Amygdala (tissue), 56 donors: ENCODE measurements at regions not wholly inside any gene's neighbourhood (a gene's known extent, or its start where the extent isn't known, plus 50 kb on each side); places are given as distances from the start of the nearest gene placed in this dataset.
A peak's percentile ranks its signal among the peaks of the same experiment; 100 is the strongest.

Source experiments
- DNase-seq, 56 donors: peaks; one replicate each; lab custom pipeline; 2025; lab: John Stamatoyannopoulos, UW

DNA sequence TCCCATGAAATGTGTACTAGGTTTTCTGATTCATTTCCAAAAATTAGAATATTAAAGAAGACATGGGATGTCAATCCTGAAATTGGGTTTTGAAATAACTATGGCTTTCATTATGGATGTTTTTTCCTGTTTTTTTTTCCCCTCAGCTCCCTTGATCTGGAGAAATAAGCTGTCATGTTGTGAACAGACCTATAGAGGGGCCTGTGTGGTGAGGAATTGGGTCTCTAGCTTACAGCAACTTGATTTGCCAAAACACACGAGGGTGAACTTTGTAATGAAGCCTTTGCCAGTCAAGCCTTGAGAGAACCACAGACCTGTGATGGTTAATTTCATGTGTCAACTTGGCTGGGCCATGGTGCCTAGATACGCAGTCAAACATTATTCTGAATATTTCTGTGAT lies 2413.6 kb downstream of the PCDH7 start:
- DNase-seq = no peak

DNA sequence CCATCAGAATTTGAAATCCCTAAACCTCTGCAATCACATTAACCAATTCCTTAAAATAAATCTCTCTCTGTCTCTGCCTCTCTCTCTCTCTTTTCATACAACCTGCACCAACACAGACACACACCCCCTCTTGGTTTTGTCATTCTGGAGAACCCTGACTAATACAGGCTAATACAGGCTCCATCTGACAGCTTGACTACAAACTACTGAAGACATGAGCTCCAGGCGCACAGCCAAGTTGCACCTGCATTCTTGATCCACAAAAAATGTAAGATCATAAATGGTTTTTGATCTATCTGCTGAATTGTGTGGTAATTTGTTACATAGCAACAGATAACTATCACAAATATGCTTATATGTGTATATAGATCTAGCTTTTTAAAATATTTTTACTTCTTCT lies 2414.2 kb downstream of the PCDH7 start:
- peak in 8 of 56 donors; percentile 0 to 19 (median 8) for DNase-seq

DNA sequence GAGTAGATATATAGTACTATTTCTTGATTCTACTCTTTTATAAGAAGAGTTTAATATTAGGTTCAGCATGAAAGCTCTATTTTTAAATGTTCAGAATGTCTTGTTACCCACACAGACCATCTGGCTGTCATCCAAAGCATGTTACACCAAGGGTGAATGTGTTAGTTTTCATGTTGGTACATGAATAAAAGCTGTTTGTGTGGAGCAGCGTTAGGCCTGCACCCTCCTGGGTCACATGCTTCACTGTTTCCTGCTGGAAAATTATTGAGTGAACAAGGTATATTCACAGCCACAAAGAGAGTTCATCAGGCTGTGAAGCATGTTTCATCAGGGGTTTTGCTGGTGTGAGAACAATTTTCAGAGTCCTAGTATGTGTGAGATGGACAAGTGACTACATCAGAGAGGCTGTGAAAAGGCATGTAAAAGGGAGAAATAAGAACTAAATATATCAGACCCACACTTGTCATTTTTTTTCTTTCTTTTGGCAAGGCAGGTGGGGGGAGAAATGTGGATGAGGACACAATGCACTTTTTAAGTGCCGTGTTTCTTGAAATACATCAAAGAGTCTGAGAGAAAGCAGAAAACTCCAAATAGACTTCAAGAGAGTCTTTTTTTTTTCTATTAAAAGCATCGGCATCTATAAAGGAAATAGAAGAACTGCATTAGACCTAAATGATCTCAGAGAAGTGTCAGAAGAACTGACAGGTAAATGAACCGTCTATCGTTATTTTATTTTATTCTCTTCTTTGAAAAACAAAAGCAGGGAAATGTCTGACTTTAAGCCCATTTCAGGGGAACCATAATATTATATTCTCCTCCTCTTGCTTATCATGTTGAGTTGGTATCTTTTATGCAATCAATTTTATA lies 2429.7 kb downstream of the PCDH7 start:
- DNase-seq = peak in 1 of 56 donors; percentile 0

DNA sequence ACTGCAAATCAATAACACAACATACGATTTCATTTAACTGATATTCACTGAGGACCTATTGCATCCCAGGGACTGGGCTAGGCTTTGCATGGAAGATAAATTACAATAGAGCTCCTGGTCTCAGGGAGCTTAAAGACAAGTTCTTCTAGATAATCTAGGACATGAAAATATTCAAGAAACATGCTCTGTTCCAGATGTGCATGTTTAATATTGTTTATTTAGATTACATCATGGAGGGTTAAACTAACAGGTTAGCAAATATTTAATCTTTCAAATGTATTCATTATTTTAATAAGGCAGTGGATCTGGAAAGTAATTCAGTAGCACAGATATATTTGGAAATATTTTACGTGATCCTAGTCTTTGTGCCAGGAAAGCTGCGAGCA lies 2430.3 kb downstream of the PCDH7 start:
- no peak for DNase-seq

DNA sequence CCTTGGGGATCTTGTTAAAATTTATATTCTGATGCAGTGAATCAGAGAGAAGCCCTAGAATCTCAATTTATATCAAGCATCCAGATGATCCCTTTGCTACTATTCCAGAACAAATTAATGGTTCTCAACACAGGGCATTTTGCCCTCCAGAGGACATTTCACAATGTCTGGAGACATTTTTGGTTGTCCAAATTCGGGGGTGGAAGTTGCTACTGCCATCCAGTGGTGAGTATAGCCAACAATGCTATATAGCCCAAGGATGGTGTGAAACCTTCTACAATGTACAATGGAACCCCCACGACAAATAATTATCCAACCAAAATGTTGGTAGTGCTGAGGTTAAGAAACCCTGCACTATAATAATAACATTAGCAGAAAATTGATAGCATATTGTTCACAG lies 2440.0 kb downstream of the PCDH7 start:
- DNase-seq = no peak

DNA sequence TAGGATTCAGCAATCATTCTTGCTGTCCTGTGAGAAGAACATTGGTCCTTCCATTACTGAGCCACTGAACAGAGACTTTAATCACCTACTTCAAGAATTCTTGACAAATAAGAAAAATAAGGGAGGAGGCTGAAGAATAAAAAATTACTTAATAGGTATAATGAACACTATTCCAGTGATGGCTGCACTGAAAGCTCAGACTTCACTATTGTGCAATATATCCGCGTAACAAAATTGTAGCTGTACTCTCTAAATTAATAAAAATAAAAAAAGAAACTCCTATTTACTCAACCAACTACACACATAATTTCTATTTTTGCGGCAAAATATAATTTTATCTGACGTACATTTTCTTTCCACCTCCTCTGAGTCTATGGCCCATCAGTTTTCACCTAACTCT lies 2441.0 kb downstream of the PCDH7 start:
- no peak for DNase-seq

DNA sequence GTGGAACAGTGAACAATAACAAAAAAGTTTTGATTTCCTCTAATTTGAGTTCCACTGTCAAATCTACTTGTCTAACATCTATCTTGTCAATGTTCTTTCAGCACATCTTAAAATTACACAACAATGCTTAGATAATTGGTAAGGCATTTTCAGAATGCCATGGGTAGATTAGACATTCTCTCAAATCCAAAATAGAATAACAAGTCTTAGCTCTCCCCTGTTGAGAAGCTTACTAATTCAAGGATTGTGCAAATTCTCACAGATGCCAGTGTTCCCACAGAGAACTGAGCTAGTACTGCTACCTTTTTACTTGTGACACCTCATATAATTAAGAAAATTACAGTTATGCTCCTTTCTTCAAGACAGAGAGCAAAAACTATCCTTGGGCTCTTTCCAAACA lies 2442.0 kb downstream of the PCDH7 start:
- DNase-seq = no peak

DNA sequence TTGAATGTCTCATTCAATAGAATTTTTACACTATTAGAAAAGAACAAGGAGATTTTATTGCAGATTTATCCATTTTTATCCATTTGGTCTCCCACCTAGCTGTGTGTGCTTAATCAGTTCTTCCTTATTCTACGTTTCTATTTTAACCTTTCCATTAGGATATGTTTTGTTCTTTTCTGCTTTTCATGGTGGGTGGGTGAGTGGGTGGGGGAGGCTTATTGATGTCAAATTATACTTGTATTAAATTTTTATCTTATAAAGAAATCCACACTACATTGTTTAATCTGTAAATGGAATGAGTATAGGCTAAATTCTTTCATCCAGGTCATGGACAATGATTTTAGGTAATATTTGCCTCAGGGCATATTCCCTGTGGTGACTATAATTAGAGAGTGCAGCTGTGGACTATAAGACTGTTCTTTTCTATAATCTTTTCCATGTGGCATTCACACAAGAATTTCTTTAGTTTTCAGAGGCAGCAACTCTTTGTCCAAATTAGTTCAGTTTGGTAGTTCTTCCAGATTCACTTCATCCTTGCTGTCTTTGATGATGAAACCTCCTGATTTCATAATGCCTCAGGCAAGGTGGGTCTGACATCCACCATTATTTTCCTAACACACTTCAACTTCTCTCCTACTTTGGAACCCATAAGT lies 2451.8 kb downstream of the PCDH7 start:
- no peak for DNase-seq

DNA sequence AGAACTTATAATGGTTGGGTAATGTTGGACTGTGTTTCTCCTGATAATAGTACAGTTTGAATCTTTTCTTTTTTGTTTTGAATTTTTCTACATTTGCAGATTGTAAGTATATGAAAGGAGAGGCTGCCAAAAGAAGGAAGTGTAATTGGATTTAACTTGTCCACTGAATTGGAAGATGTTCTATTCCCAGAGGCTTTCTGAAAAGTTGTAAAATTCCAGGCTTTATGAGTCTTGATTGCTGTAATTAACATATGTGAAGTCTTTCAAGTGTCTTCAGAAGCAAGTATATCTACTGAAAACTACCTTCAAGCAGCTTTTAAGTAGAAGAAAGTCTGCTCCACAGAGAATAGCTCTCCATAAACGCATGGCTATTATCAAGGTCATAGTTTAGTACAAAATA lies 2456.4 kb downstream of the PCDH7 start:
- DNase-seq = no peak

DNA sequence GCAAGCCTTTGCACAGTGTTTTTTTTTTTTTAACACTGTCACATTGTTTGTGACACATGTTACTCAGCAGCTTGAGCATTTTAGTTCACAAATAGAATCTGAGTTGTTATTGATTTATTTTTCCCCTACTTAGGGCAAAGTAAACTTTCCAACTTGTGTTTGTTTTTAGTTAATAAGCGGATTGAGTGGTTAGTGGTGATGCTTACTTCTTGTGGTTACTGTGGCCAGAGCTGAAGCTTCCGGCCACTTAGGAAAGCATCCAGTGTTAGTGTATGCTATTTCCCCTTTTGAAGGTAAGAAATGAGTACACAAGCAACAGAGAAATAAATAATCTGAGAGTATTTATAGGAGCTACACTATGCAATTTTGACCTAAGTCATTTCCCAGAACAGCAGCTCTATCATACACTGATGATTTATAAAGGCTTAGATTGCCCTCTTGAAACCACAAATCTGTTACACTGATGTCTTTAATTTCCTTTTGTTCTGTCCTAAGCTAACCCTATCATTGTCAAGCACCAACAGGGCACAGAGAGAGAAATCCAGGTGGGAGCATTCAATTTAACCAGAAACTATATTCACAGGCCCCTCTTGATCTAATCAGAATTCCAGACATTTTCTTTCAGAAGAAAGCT lies 2464.6 kb downstream of the PCDH7 start:
- no peak for DNase-seq

DNA sequence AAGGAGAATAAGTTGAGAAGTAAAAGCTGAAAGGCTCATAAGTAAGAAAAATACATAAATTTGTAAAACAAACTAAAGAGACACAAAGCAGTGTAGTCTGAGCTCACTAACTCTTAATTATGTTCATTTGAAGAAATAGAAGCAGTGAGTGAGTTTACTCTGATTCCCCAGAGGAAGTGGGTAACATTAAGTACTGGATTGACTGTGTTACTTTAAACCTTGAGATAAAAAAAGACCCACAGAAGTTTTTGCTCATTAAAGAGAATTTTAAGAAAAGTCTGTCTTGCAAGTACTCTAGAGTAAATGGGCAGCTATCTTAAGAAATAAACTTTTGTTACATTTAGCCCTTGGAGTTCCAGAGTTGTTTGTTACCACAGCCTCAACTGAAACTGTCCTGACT lies 2466.9 kb downstream of the PCDH7 start:
- DNase-seq = no peak

DNA sequence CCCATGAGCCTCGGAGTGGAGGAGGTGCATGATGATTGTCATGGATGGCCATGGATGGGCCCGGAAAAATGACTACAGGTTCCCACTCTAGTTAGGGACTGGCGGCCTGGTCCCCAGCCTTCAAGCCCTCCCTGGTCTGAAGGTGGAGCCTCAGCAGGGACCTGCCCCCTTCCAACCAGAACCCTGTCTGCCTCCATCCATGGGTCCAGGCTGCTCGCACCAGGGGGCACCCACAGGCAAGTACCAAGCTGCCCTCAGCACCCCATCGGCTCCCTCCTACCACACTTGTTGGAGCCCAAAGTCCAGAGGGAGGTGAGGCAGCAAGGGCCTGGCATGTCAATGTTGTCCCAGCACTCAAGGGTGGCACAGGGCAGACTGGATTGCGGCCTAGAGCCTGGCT lies 2468.6 kb downstream of the PCDH7 start:
- DNase-seq = peak in 1 of 56 donors; percentile 0

DNA sequence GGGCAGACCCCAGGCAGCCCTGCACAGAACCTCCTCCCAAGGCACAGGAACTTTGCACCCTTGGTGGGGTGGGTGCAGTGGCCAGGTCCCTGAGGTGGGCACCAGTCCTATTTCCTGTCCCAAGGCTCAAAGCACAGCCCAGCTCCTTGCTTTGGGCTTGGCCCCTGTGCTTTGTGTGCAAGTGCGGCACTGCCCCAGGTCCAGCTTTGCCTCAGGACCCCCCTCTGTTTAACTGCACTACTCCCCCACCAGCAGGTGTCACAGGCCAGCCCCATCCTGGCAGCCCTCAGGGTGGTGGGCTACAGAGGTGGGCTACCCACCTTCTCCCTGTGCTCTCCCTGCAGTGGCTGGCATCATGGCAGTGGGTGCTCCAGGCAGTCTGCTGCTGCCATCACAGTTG lies 2469.0 kb downstream of the PCDH7 start:
- DNase-seq = no peak

DNA sequence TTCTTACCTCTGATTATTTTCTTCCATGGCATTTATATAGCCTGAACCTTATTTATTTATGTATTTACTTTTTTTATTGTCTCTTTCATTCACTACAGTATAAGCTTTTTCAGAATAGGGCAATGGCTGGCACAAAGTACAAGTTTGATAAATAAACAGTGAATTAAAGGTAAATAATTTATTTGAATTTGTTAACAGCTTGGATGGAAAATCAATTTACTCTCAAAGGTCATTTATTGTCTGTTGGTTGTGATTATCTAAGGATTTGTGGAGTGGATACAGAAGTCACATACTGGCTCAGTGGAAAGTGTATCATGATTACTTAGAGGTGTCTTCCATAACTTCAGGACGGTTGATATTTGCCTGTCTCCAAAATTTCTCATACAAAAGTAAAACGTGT lies 2472.9 kb downstream of the PCDH7 start:
- DNase-seq = no peak

DNA sequence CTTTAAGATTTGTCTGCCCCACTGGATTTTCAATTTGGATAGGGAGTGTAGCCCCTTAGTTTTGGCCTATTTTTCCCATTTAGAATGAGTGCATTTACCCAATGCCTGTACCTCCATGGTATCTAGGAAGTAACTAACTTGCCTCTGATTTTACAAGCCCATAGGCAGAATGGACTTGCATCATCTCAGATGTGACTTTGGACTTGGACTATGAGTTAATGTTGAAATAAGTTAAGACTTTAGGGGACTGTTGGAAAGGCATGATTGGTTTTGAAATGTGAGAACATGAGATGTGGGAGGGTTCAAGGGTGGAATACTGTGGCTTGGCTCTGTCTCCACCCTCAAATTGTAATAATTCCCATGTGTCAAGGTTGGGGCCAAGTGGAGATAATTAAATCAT lies 2480.2 kb downstream of the PCDH7 start:
- no peak for DNase-seq

DNA sequence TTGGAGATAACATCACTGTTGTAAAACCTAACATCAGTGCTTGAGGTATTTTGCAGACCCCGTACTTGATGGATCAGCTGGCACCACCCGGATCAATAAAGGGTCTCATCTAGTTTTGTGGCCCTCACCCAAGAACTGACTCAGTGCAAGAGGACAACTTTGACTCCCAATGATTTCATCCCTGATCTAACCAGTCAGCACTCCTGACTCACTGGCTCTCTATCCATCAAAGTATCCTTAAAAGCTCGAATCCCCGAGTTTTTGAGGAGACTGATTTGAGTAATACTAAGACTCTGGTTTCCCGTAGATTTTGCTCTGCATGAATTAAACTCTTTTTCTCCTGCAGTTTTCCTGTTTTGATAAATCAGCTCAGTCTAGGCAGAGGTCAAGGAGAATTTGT lies 2498.1 kb downstream of the PCDH7 start:
- DNase-seq = no peak

DNA sequence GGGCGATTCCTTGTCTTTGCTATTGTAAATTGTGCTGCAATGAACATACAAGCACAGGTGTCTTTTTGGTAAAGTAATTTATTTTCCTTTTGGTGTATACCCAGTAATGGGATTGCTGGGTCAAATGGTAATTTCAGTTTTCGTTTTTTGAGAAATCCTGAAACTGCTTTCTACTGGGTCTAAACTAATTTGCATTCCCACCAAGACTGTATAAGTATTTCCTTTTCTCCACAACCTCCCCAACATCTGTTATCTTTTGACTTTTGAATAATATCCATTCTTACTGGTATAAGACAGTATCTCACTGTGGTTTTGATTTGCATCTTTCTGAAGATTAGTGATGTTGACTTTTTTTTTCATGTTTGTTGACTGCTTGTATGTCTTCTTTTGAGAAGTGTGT lies 2506.0 kb downstream of the PCDH7 start:
- no peak for DNase-seq

DNA sequence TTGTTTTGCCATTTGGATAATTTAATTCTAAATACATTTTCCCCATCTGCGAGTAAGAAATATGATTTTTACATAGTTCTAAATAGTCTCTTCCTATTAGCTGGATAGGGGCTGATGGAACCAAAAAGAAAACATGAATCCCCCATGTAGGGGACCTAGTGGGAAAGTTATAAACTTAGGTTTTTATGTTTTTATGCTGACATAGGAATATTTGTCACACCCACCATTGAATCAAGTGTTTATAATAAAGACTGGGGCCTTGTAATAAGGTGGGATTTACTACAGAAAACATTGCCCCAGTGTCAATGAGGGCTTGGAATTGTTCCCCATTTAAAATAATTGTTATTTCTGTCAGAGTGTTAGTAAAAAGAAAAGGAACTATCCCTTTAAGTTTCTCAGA lies 2506.6 kb downstream of the PCDH7 start:
- DNase-seq = no peak

DNA sequence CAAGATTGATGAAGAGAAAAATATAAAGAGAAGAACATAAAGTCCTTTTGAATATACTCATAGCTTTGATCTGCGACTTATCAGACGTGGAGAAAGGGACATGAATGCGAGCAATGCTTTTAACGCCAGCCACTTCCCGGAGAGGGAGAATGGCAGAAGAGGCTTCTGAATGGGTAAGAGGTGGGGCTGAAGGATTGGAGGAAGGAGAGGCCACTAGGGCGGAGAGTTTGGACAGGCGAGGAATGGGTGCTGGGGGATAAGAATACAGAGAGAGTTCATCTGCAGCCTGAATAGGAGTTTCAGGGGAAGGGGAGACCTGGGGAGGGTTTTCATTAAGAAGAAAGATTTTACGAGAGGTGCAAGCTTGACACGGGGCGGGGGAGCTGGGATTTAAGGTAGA lies 2534.9 kb downstream of the PCDH7 start:
- DNase-seq = no peak

DNA sequence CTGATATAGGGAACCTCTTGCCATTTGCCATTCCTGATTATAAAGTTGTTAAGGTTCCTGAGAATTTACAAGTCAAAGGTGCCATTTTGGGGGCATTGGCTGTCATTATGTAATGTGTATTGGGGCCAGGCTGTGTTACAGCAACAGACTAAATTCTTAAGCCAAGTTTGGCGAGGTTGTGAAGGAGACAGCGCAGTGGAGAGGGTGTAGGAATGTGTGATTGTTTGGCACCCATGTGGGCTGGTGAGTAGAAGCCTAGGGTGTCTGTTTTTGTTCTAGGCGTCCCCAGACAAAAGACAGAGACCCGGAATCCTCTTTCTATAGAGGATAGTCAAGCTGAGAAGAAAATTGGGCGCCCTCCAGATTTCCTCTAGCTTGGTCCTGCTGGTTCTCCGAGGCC lies 2535.3 kb downstream of the PCDH7 start:
- no peak for DNase-seq

DNA sequence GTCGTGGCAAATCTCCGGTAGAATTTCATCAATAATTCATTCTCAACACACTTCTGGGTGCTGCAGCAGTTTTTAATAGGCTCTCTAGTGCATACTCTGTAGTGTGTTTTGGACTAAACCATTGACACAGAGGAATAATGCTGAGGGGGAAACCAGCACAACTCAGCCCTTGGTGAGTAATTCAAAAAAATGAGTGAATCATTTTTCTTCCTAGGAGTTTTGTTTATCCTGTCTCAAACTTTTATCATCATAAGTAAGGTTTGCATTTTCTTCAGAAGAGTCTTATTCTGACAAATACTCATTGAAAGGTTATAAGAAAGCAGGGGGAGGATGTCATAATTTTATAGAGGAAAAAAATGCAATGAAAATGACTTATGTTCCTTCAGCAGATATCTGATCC lies 2542.7 kb downstream of the PCDH7 start:
- no peak for DNase-seq

DNA sequence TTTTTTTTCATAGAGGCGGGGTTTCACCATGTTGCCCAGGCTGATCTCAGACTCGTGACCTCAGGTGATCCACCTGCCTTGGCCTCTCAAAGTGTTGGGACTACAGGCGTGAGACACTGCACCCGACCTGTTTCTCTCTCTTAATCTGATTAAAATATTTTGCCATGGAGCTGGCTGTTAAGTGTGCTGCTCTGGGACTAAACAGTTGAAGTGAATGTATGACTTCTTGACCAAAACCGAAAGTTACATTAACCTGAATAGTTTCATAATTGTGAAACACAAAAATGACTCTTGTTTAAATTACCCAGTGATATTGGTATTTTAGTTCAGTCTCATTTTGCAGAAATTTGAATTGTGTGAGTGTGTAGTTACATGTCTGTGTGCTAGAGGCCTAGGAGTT lies 2548.6 kb downstream of the PCDH7 start:
- DNase-seq = no peak
